ENCODE measurements at regions not wholly inside any gene's neighbourhood (a gene's known extent, or its start where the extent isn't known, plus 50 kb on each side); places are given as distances from the start of the nearest gene placed in this dataset.

DNA sequence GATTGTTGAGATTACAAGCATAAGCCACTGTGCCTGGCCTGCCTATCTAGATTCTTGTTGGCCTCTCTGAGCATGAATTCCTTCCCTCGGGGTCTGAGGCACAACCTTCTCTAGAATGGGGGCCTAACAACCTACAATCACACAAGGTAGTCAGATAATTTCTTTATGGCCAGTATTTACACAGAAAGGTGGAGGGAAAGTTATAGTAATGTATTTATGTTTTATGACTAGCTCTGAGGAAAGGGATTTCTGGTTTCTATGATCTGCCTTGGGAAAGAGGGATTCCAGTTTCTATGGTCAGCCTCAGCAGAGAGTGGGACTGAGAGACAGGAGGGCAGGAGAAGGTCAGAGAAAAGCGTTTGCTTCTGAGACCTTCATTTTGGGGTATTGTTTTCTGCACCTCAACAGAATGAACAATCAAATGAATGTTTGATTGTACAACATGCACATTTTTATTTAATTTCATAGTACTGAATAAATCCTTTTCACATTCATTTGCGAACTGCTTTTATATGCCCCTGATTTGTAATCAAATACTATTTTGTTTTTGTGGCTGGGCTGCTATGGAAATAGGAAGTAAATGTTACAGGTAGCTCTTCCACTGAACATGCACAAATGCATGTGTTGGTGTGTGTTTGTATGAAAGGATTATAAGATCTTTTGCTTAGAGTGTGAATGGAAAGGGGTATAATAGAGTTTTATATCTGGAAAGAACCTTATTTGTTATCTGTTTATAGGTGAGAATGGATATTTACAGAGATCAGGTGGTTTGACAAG lies 499.7 kb upstream of the RGS6 start (continued):
- no peak for TF ChIP-seq ZNF274 (IDR thresholded peaks at IDR 0.05; ENCODE audit: borderline replicate concordance, low read depth, low read length)
- TF ChIP-seq, protein P1, sequence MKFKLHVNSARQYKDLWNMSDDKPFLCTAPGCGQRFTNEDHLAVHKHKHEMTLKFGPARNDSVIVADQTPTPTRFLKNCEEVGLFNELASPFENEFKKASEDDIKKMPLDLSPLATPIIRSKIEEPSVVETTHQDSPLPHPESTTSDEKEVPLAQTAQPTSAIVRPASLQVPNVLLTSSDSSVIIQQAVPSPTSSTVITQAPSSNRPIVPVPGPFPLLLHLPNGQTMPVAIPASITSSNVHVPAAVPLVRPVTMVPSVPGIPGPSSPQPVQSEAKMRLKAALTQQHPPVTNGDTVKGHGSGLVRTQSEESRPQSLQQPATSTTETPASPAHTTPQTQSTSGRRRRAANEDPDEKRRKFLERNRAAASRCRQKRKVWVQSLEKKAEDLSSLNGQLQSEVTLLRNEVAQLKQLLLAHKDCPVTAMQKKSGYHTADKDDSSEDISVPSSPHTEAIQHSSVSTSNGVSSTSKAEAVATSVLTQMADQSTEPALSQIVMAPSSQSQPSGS (CRISPR knock-in tag; IDR thresholded peaks at IDR 0.05) = no peak
- TF ChIP-seq, protein P2, sequence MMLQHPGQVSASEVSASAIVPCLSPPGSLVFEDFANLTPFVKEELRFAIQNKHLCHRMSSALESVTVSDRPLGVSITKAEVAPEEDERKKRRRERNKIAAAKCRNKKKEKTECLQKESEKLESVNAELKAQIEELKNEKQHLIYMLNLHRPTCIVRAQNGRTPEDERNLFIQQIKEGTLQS (IDR thresholded peaks at IDR 0.05) = no peak
- TF ChIP-seq, protein P2 (CRISPR knock-in tag; conservative IDR thresholded peaks at IDR 0.05) = no peak
- TF ChIP-seq MAZ (CRISPR knock-in tag; conservative IDR thresholded peaks at IDR 0.05 in 1 of 2, IDR thresholded peaks at IDR 0.05 in 1 of 2) = no peak
- TF ChIP-seq, protein P3, sequence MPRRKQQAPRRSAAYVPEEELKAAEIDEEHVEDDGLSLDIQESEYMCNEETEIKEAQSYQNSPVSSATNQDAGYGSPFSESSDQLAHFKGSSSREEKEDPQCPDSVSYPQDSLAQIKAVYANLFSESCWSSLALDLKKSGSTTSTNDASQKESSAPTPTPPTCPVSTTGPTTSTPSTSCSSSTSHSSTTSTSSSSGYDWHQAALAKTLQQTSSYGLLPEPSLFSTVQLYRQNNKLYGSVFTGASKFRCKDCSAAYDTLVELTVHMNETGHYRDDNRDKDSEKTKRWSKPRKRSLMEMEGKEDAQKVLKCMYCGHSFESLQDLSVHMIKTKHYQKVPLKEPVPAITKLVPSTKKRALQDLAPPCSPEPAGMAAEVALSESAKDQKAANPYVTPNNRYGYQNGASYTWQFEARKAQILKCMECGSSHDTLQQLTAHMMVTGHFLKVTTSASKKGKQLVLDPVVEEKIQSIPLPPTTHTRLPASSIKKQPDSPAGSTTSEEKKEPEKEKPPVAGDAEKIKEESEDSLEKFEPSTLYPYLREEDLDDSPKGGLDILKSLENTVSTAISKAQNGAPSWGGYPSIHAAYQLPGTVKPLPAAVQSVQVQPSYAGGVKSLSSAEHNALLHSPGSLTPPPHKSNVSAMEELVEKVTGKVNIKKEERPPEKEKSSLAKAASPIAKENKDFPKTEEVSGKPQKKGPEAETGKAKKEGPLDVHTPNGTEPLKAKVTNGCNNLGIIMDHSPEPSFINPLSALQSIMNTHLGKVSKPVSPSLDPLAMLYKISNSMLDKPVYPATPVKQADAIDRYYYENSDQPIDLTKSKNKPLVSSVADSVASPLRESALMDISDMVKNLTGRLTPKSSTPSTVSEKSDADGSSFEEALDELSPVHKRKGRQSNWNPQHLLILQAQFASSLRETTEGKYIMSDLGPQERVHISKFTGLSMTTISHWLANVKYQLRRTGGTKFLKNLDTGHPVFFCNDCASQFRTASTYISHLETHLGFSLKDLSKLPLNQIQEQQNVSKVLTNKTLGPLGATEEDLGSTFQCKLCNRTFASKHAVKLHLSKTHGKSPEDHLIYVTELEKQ (CRISPR knock-in tag; IDR thresholded peaks at IDR 0.05) = no peak
- TF ChIP-seq, protein P4, sequence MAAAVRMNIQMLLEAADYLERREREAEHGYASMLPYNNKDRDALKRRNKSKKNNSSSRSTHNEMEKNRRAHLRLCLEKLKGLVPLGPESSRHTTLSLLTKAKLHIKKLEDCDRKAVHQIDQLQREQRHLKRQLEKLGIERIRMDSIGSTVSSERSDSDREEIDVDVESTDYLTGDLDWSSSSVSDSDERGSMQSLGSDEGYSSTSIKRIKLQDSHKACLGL (CRISPR knock-in tag; IDR thresholded peaks at IDR 0.05; ENCODE audit: borderline replicate concordance, poor library complexity, severe bottlenecking) = no peak
- no peak for TF ChIP-seq NONO (IDR thresholded peaks at IDR 0.05; ENCODE audit: low read depth in 2 of 2, low read length in 1 of 2)

Data from K562 (cell line).